Naive thymus-derived CD4-positive, alpha-beta T cell (primary cell): ENCODE measurements at regions not wholly inside any gene's neighbourhood (a gene's known extent, or its start where the extent isn't known, plus 50 kb on each side); places are given as distances from the start of the nearest gene placed in this dataset.
A peak's percentile ranks its signal among the peaks of the same experiment; 100 is the strongest.

ENCODE experiments used
- ATAC-seq: fragments of 150-1000 bp; cut with Tn5 transposase; 2 replicates; pipeline ENCODE4 v1.10.0; 2021; ENCODE audit warnings: mild to moderate bottlenecking, moderate library complexity
- CTCF ChIA-PET: fragments of 350-600 bp; sonication (Branson Sonifier 250); formaldehyde crosslinking; loops from one replicate; lab custom pipeline; 2021; ENCODE audit warnings: antibody characterized with exemption; lab: Charles Lee
- POLR2A ChIA-PET: fragments of 350-600 bp; sonication (Branson Sonifier 250); formaldehyde crosslinking; loops from one replicate; lab custom pipeline; 2021; ENCODE audit warnings: antibody characterized with exemption, inconsistent platforms; lab: Charles Lee
- DNase-seq, 9 donors: peaks; one replicate each; pipeline versions ENCODE4 v3.0.0 to v3.0.0-alpha.2; 2020 to 2022; ENCODE audit warnings: mixed read lengths in 1 of 9
- H3K27ac ChIP-seq: one replicate; pipeline ENCODE4 v1.7.0; 2013; ENCODE audit warnings: mild to moderate bottlenecking, low read depth, low read length, moderate library complexity
- H3K27me3 ChIP-seq, 2 donors: one replicate each; pipeline ENCODE4 v1.7.0; 2013; ENCODE audit warnings: low read length in 2 of 2, mild to moderate bottlenecking in 2 of 2, moderate library complexity in 2 of 2; ENCODE audit not compliant: control insufficient read depth in 2 of 2, insufficient read depth in 2 of 2
- H3K36me3 ChIP-seq, 3 experiments: 1 replicate in 2 of 3; 2 replicates in 1 of 3; pipeline ENCODE4 v1.7.0; 2013; ENCODE audit warnings: low read length in 3 of 3, mild to moderate bottlenecking in 3 of 3, moderate library complexity in 1 of 3; ENCODE audit not compliant: insufficient read depth in 3 of 3, control insufficient read depth in 2 of 3
- H3K4me1 ChIP-seq, 2 donors: one replicate each; pipeline ENCODE4 v1.7.0; 2013; ENCODE audit warnings: low read length in 2 of 2, mild to moderate bottlenecking in 2 of 2, moderate library complexity in 1 of 2; ENCODE audit not compliant: control insufficient read depth in 2 of 2, insufficient read depth in 2 of 2
- H3K4me3 ChIP-seq: 2 replicates; pipeline ENCODE4 v1.7.0; 2013; ENCODE audit warnings: mild to moderate bottlenecking, low read length
- H3K9me3 ChIP-seq, 3 experiments: 1 replicate in 2 of 3; 2 replicates in 1 of 3; pipeline ENCODE4 v1.7.0; 2013; ENCODE audit warnings: low read length in 3 of 3; ENCODE audit not compliant: control insufficient read depth in 2 of 3
- H3K27ac Mint-ChIP-seq, 9 donors: one replicate each; pipeline ENCODE4 v1.8.0; 2020 to 2022; ENCODE audit warnings: mixed read lengths in 9 of 9, mild to moderate bottlenecking in 8 of 9, moderate library complexity in 5 of 9, inconsistent platforms in 2 of 9
- H3K27me3 Mint-ChIP-seq, 5 donors: one replicate each; pipeline ENCODE4 v1.8.0; 2021 to 2022; ENCODE audit warnings: mixed read lengths in 5 of 5, mild to moderate bottlenecking in 1 of 5
- H3K36me3 Mint-ChIP-seq, 5 donors: one replicate each; pipeline ENCODE4 v1.8.0; 2020 to 2022; ENCODE audit warnings: mixed read lengths in 5 of 5, mild to moderate bottlenecking in 3 of 5, inconsistent platforms in 1 of 5
- H3K4me1 Mint-ChIP-seq, 7 donors: one replicate each; pipeline ENCODE4 v1.8.0; 2020 to 2022; ENCODE audit warnings: mixed read lengths in 7 of 7, mild to moderate bottlenecking in 3 of 7, inconsistent platforms in 1 of 7
- H3K4me3 Mint-ChIP-seq, 10 donors: one replicate each; pipeline ENCODE4 v1.8.0; 2020 to 2022; ENCODE audit warnings: mild to moderate bottlenecking in 10 of 10, mixed read lengths in 10 of 10, moderate library complexity in 6 of 10, inconsistent platforms in 2 of 10
- H3K9me3 Mint-ChIP-seq, 11 donors: one replicate each; pipeline ENCODE4 v1.8.0; 2020 to 2022; ENCODE audit warnings: mixed read lengths in 11 of 11, mild to moderate bottlenecking in 4 of 11, inconsistent platforms in 1 of 11, moderate library complexity in 1 of 11
- intact Hi-C, 2 donors: fragments of 100-400 bp; cut with micrococcal nuclease; formaldehyde crosslinking; loops; one replicate each; pipeline ENCODE4 v1.15.1; 2023

DNA sequence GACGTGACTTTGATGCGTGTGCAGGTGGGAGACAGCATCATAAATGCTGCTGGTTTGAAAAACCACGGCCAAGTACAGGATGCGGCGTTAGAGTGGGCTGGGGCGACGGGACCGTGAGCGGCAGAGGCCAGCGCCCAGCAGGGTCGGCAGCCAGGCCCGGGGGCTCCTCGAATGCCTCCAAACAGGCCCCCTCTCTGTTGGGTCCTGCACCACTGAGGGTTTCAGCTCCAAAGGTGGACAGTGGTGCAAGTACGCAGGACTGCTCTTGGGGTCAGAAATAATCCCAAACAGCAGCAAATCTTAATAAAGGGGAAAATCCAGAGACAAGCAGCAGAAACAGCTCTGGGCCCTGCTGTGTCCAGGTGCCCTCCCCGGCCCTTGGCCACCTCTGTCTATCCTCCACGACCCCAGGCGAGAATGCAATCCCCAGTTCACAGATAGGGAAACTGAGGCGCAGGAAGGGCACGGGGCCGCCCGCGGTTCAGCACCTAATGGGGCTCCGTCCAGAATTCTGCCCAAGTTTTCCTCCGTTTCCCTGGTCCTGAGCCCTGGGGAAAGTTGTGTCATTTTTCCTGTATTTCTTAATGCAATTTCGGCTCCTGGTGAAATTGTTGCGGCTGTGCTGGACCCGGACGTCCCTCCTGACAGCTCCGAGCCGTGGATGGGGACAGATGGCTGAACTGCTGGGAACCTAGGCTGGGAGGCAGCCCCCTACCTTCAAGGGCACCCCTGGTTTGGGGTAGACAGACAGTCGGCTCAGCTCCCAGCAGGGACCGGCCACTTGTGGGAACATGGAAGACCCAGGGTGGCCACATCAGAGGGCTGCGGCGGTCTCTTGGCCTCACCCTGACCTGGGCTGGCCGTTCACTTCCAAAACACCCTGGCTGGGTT, 97.4 kb downstream of the FOXL3 start:
- Histone ChIP-seq H3K9me3 (peaks cover 0 to 6% (median 0%) of the 10 kb centered on the region in 3 experiments), H3K27me3 (no peaks in the 10 kb centered on the region), H3K4me1 (peaks cover under 1 to 2% of the 10 kb centered on the region in 2 donors), H3K27ac (no peak overlapping the region), H3K4me3 (no peak overlapping the region), H3K36me3 (no peaks in the 10 kb centered on the region)
- CTCF ChIA-PET = no interaction called here
- DNase-seq (peak in 1 of 9 donors; percentile 2), ATAC-seq (no peak)
- peaks cover 0 to 7% (median 4%) of the 10 kb centered on the region in 7 donors for H3K4me1 Mint-ChIP-seq
- peaks cover 0 to 10% (median 9%) of the 10 kb centered on the region in 5 donors for H3K36me3 Mint-ChIP-seq
- intact Hi-C loops = no loop called here
- H3K9me3 Mint-ChIP-seq = peaks cover 2 to 39% (median 14%) of the 10 kb centered on the region in 11 donors
- no peak overlapping the region for H3K27ac Mint-ChIP-seq
- peaks cover 0 to 20% (median 0%) of the 10 kb centered on the region in 5 donors for H3K27me3 Mint-ChIP-seq
- no peak overlapping the region for H3K4me3 Mint-ChIP-seq
- POLR2A ChIA-PET = no interaction called here

- intact Hi-C loops = no loop called here
- Histone ChIP-seq H3K27ac (no peak overlapping the region), H3K4me3 (no peak overlapping the region), H3K4me1 (no peaks in the 10 kb centered on the region), H3K9me3 (peaks cover 0 to 6% (median 0%) of the 10 kb centered on the region in 3 experiments), H3K27me3 (no peaks in the 10 kb centered on the region), H3K36me3 (no peaks in the 10 kb centered on the region)
- POLR2A ChIA-PET = no interaction called here
- ATAC-seq (no peak), DNase-seq (peak in 1 of 9 donors; percentile 3)
- Mint-ChIP-seq H3K27me3 (peaks cover 0 to 11% (median 0%) of the 10 kb centered on the region in 5 donors), H3K4me1 (peaks cover 0 to 6% (median 0%) of the 10 kb centered on the region in 7 donors), H3K36me3 (peaks cover 0 to 10% (median 3%) of the 10 kb centered on the region in 5 donors), H3K9me3 (peaks cover 2 to 36% (median 13%) of the 10 kb centered on the region in 11 donors), H3K27ac (no peak overlapping the region), H3K4me3 (no peak overlapping the region)
- CTCF ChIA-PET = no interaction called here
Measured at GRCh38 chr7:388023-388960, 98.3 kb downstream of the FOXL3 start.

DNA sequence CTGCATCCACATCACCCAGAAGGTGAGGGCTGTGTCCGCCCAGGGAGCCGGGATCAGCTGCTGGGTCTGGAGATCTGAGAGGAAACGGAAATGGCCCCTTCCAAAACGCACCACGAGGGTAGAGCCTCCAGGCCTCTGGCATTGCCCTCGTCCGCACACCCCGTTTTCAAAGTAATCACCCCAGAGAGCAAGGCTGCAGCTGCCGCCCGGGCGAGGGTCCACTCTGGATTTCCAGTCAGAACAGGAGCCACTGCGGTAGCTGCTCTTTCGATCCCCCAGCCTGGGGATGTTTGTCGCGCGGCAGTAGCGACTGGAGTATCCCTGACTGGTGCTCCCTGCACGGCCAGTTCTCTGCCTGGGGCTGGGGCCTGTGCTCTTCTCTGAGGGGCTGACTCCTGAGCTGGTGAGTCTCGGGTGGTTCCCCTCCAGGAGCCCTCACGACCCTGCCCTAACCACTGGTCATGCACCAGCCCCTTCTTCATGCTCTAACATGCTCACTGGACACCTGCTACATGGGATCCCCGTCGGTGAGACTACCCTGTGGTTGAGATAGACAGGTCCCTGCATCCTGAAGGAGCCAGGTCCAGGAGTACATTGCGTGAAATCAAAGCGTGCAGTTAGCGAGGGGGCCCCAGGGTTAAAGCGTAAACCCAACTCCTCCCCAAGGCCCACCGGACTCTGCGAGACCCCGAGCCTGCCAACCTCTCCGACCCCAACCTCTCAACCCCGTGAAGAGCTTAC, 99.2 kb downstream of the FOXL3 start:
- Mint-ChIP-seq H3K27ac (no peak overlapping the region), H3K4me1 (peaks cover 0 to 6% (median 0%) of the 10 kb centered on the region in 7 donors), H3K4me3 (no peak overlapping the region), H3K36me3 (peaks cover 0 to 4% (median 0%) of the 10 kb centered on the region in 5 donors), H3K9me3 (peaks cover 0 to 27% (median 5%) of the 10 kb centered on the region in 11 donors), H3K27me3 (peaks cover 0 to 4% (median 0%) of the 10 kb centered on the region in 5 donors)
- ATAC-seq = no peak
- peak in 1 of 9 donors; percentile 7 for DNase-seq
- H3K4me3 ChIP-seq = no peak overlapping the region
- POLR2A ChIA-PET = no interaction called here
- peaks cover 0 to 6% (median 0%) of the 10 kb centered on the region in 3 experiments for H3K9me3 ChIP-seq
- intact Hi-C loops = no loop called here
- no peaks in the 10 kb centered on the region for H3K27me3 ChIP-seq
- H3K27ac ChIP-seq = no peak overlapping the region
- H3K36me3 ChIP-seq = no peaks in the 10 kb centered on the region
- no peaks in the 10 kb centered on the region for H3K4me1 ChIP-seq
- CTCF ChIA-PET = no interaction called here

DNA sequence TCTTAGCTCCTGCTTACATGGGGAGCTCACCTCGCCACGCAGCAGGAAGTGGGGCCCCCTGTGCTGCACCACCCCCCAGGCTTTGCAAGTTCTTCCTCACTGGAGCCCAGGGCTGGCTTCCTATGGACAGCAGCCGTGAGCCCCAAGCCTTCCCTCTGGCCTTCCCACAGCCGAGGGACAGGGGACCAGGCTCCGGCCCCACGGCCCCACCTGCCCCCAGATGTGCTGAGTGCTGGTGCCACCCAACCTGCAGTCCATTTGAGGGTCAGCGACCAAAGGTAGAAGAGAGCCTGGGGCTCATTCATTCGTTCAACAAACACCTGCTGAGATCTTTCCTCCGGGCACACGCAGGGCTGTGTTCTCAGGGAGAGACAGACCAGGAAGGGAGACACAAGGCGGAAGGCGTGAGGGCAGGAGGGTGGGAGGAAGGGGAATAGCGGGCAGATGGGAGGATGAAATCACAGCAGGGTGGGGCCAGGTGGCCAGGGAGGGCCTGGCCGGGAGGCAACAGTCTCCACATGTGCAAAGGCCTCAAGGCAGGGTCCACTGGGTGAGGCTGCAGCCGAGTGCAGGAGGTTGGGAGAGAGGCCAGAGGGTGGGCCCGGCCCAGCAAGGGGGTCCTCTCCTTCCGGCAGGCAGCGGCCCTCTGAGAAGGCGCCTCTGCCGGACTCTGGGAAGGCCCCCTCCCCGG, 100.1 kb downstream of the FOXL3 start:
- no peak overlapping the region for H3K4me3 ChIP-seq
- H3K4me1 Mint-ChIP-seq = peaks cover 0 to 6% (median 0%) of the 10 kb centered on the region in 7 donors
- peaks cover 0 to 30% (median 5%) of the 10 kb centered on the region in 11 donors for H3K9me3 Mint-ChIP-seq

GRCh38 chr7:390761-391410, 100.9 kb downstream of the FOXL3 start:
- H3K9me3 Mint-ChIP-seq = peaks cover 4 to 32% (median 11%) of the 10 kb centered on the region in 11 donors
- H3K9me3 ChIP-seq = peaks cover 0 to 8% (median 4%) of the 10 kb centered on the region in 3 experiments

More for the DNA sequence above, 100.1 kb downstream of the FOXL3 start:
- H3K9me3 ChIP-seq = no peaks in the 10 kb centered on the region
- intact Hi-C loops = no loop called here
- DNase-seq (peak in 1 of 9 donors; percentile 4), ATAC-seq (no peak)
- Mint-ChIP-seq H3K4me3 (no peak overlapping the region), H3K36me3 (peaks cover 0 to 5% (median 0%) of the 10 kb centered on the region in 5 donors), H3K27me3 (no peaks in the 10 kb centered on the region), H3K27ac (peak overlapping the region in 1 of 9 donors; percentile 51)
- POLR2A ChIA-PET = no interaction called here
- H3K27ac ChIP-seq = no peak overlapping the region
- H3K4me1 ChIP-seq = no peaks in the 10 kb centered on the region
- CTCF ChIA-PET = no interaction called here
- H3K27me3 ChIP-seq = no peaks in the 10 kb centered on the region
- no peaks in the 10 kb centered on the region for H3K36me3 ChIP-seq

More at GRCh38 chr7:390761-391410, 100.9 kb downstream of the FOXL3 start:
- no peak for ATAC-seq
- peak in 1 of 9 donors; percentile 4 for DNase-seq
- Mint-ChIP-seq H3K27me3 (peaks cover 0 to 5% (median 0%) of the 10 kb centered on the region in 5 donors), H3K4me1 (peaks cover 0 to 6% (median 0%) of the 10 kb centered on the region in 7 donors), H3K4me3 (no peak overlapping the region), H3K27ac (no peak overlapping the region), H3K36me3 (peaks cover 0 to 13% (median 5%) of the 10 kb centered on the region in 5 donors)
- no peak overlapping the region for H3K4me3 ChIP-seq
- CTCF ChIA-PET = no interaction called here
- no peak overlapping the region for H3K27ac ChIP-seq
- H3K27me3 ChIP-seq = no peaks in the 10 kb centered on the region
- H3K36me3 ChIP-seq = no peaks in the 10 kb centered on the region
- no peaks in the 10 kb centered on the region for H3K4me1 ChIP-seq
- POLR2A ChIA-PET = no interaction called here
- intact Hi-C loops = no loop called here
